GM23248 (cell line): ENCODE measurements at regions not wholly inside any gene's neighbourhood (a gene's known extent, or its start where the extent isn't known, plus 50 kb on each side); places are given as distances from the start of the nearest gene placed in this dataset.

Source experiments
- DNase-seq: peaks from one replicate; pipeline ENCODE4 v3.0.0-alpha.2; 2015
- H2AFZ ChIP-seq: fragments of 200-600 bp; sonication (generic); 2 replicates; pipeline ENCODE4 v1.6.1; 2016; ENCODE audit warnings: antibody characterized with exemption
- H3F3A ChIP-seq: fragments of 200-600 bp; sonication (generic); 2 replicates; pipeline ENCODE4 v1.6.1; 2016; ENCODE audit warnings: mild to moderate bottlenecking, antibody characterized with exemption, mixed run types; ENCODE audit not compliant: insufficient read depth
- H3K27ac ChIP-seq: fragments of 200-600 bp; sonication (generic); 2 replicates; pipeline ENCODE4 v1.5.1; 2016; ENCODE audit warnings: mild to moderate bottlenecking
- H3K27me3 ChIP-seq: fragments of 200-600 bp; sonication (generic); replicated peaks from 2 replicates; pipeline ENCODE4 v1.6.1; 2016; ENCODE audit warnings: mild to moderate bottlenecking; ENCODE audit not compliant: insufficient read depth
- H3K36me3 ChIP-seq: fragments of 200-600 bp; sonication (generic); 2 replicates; pipeline ENCODE4 v1.6.1; 2016; ENCODE audit warnings: low read depth, mild to moderate bottlenecking
- H3K4me1 ChIP-seq: fragments of 200-600 bp; sonication (generic); 2 replicates; pipeline ENCODE4 v1.6.1; 2016; ENCODE audit warnings: mild to moderate bottlenecking; ENCODE audit not compliant: insufficient read depth
- H3K4me2 ChIP-seq: fragments of 200-600 bp; sonication (generic); one replicate; pipeline ENCODE4 v1.6.1; 2016; ENCODE audit warnings: mild to moderate bottlenecking; ENCODE audit not compliant: unreplicated experiment
- H3K4me3 ChIP-seq: fragments of 200-600 bp; sonication (generic); 2 replicates; pipeline ENCODE4 v1.5.1; 2016; ENCODE audit warnings: mild to moderate bottlenecking
- H3K79me2 ChIP-seq: fragments of 200-600 bp; sonication (generic); 2 replicates; pipeline ENCODE4 v1.6.1; 2016; ENCODE audit warnings: mild to moderate bottlenecking; ENCODE audit not compliant: insufficient read depth
- H3K9ac ChIP-seq: fragments of 200-600 bp; sonication (generic); 2 replicates; pipeline ENCODE4 v1.6.1; 2016; ENCODE audit warnings: mild to moderate bottlenecking
- H3K9me2 ChIP-seq: fragments of 200-600 bp; sonication (generic); 2 replicates; pipeline ENCODE4 v1.6.1; 2016; ENCODE audit warnings: mixed run types, mild to moderate bottlenecking, moderate library complexity; ENCODE audit not compliant: insufficient read depth
- H3K9me3 ChIP-seq: fragments of 200-600 bp; sonication (generic); one replicate; pipeline ENCODE4 v1.6.1; 2017; ENCODE audit warnings: low read depth
- H4K20me1 ChIP-seq: fragments of 200-600 bp; sonication (generic); 2 replicates; pipeline ENCODE4 v1.6.0; 2016; ENCODE audit not compliant: insufficient read depth
- EZH2 ChIP-seq: fragments of 200-600 bp; sonication (generic); IDR thresholded peaks from 2 replicates; pipeline ENCODE4 v1.6.1; 2018; ENCODE audit warnings: antibody characterized with exemption, mild to moderate bottlenecking; ENCODE audit not compliant: insufficient read depth, poor library complexity, severe bottlenecking
- EZH2phosphoT487 ChIP-seq: fragments of 200-600 bp; sonication (generic); IDR thresholded peaks from 2 replicates; pipeline ENCODE4 v1.6.1; 2018; ENCODE audit warnings: antibody characterized with exemption, moderate library complexity, mild to moderate bottlenecking, low read depth; ENCODE audit not compliant: insufficient read depth
- WGBS, 2 experiments: methylation state at CpG; one replicate each; pipeline ENCODE4 v1.1.6; 2015 to 2017; ENCODE audit warnings: low lambda C conversion rate in 2 of 2, low coverage in 1 of 2; ENCODE audit errors: missing lambda C conversion rate in 2 of 2; 5-methylcytosine and 5-hydroxymethylcytosine counted together
- in situ Hi-C: fragments of 300-500 bp; cut with MboI; formaldehyde crosslinking; loops from 2 replicates; pipeline ENCODE4 v1.15.0; 2020

- Histone ChIP-seq H3K9me2 (no peaks in the 10 kb centered on the region), H3K36me3 (no peaks in the 10 kb centered on the region), H3K27ac (no peak overlapping the region), H3K27me3 (no peaks in the 10 kb centered on the region), H3K79me2 (no peaks in the 10 kb centered on the region), H3K4me2 (no peak overlapping the region), H3K4me1 (no peaks in the 10 kb centered on the region), H4K20me1 (no peaks in the 10 kb centered on the region), H3K4me3 (no peak overlapping the region), H3K9me3 (no peaks in the 10 kb centered on the region), H2AFZ (no peak overlapping the region), H3K9ac (no peak overlapping the region), H3F3A (no peaks in the 10 kb centered on the region)
- 90% methylated on average over 6 of the region's 6 CpGs for WGBS, 2 experiments
- TF ChIP-seq EZH2phosphoT487 = no peak
- TF ChIP-seq EZH2 = no peak
- DNase-seq = no peak
- in situ Hi-C loops = no loop called here
Measured at GRCh38 chr1:87495870-87496269, 167.2 kb downstream of the LMO4 start.

DNA sequence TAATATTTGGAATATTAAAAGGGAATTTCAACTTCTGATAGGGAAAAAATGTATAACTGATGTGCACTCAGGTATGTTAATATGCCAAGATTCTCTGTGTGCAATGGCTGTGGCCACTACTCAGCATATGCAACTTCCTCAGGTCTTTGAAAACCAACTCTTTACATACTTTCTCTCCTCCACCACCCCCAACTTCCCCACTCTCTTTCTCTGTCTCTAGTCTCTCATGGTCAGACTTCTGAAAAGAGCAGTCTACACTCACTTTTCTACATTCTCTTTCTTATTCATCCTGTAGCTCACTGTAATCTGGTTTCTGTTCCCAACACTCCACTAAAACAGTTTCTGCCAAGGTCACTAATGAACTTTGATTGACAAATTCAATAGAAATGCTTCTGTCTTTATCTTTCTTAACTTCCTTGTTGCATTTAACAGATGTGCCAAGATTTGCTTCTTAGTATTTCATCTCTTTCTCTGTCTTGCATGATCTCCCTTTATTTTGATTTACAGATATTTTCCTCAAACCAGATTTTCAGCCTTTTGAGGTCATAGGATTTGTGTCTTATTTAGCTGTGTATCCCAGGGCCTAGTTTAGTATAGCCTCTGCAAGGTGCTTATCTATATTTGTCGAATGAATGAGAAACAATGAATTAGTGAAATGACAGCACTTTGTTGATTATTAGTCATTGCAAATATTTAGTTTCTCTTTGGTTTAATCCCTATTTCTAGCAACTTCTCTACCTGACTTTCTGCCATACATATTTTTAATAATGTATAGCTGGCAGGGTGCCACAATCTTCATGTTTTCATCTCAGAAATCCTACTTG lies 168.9 kb downstream of the LMO4 start:
- H4K20me1 ChIP-seq = no peaks in the 10 kb centered on the region
- H3K36me3 ChIP-seq = no peaks in the 10 kb centered on the region
- no peak overlapping the region for H3K9ac ChIP-seq
- H3K4me1 ChIP-seq = no peaks in the 10 kb centered on the region
- H3K9me2 ChIP-seq = no peaks in the 10 kb centered on the region
- H3F3A ChIP-seq = no peaks in the 10 kb centered on the region
- TF ChIP-seq EZH2 (no peak), EZH2phosphoT487 (no peak)
- H2AFZ ChIP-seq = no peak overlapping the region
- no peaks in the 10 kb centered on the region for H3K9me3 ChIP-seq
- H3K27ac ChIP-seq = no peak overlapping the region
- H3K27me3 ChIP-seq = no peaks in the 10 kb centered on the region
- H3K4me3 ChIP-seq = no peak overlapping the region
- in situ Hi-C loops = no loop called here
- no peak for DNase-seq
- no peak overlapping the region for H3K4me2 ChIP-seq
- 85 to 92% methylated on average over 1 of the region's 1 CpG for WGBS, 2 experiments
- no peaks in the 10 kb centered on the region for H3K79me2 ChIP-seq

DNA sequence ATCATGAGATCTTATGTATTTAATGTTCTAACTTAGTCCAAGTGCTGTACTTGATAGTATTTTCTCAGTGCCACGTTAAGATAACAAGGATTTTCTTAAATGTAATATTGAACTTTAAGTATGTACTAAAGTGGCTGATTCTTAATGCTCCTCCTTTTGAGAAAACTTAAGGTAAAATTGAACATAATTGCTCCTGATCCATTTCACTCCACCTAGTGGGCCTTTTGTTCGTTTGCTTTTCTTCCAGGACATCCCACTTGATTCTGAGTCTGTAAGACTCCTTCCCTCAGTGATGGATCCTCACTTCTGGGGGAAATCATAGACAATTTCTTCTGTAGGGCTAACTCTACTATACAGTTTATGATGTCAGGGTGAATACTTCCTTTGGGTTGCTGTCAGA lies 173.1 kb downstream of the LMO4 start:
- Histone ChIP-seq H4K20me1 (no peaks in the 10 kb centered on the region), H3K9me3 (no peaks in the 10 kb centered on the region), H3K27ac (no peak overlapping the region), H3K4me1 (no peaks in the 10 kb centered on the region), H3F3A (no peaks in the 10 kb centered on the region), H3K4me3 (no peak overlapping the region), H3K9ac (no peak overlapping the region), H3K9me2 (no peaks in the 10 kb centered on the region), H3K27me3 (no peaks in the 10 kb centered on the region), H3K4me2 (no peak overlapping the region), H3K79me2 (no peaks in the 10 kb centered on the region), H2AFZ (no peak overlapping the region), H3K36me3 (no peaks in the 10 kb centered on the region)
- in situ Hi-C loops = no loop called here
- 40 to 61% methylated on average over 2 of the region's 2 CpGs for whole genome bisulfite sequencing, 2 experiments
- no peak for TF ChIP-seq EZH2
- DNase-seq = no peak

GRCh38 chr1:87505391-87505983 lies 176.8 kb downstream of the LMO4 start:
- no peak overlapping the region for H3K4me2 ChIP-seq
- in situ Hi-C loops = no loop called here
- 81 to 89% methylated on average over 9 of the region's 9 CpGs for WGBS, 2 experiments

More at GRCh38 chr1:87505391-87505983, 176.8 kb downstream of the LMO4 start:
- Histone ChIP-seq H3F3A (no peaks in the 10 kb centered on the region), H3K36me3 (no peaks in the 10 kb centered on the region), H4K20me1 (no peaks in the 10 kb centered on the region), H3K9me2 (no peaks in the 10 kb centered on the region), H3K9me3 (no peaks in the 10 kb centered on the region), H3K79me2 (no peaks in the 10 kb centered on the region), H3K27me3 (no peaks in the 10 kb centered on the region), H3K4me3 (no peak overlapping the region), H3K9ac (no peak overlapping the region), H2AFZ (no peak overlapping the region), H3K4me1 (no peaks in the 10 kb centered on the region), H3K27ac (no peak overlapping the region)
- no peak for DNase-seq
- TF ChIP-seq EZH2 (no peak), EZH2phosphoT487 (no peak)
